CD4-positive, alpha-beta T cell treated with Interleukin-6 at 100 ng/mL for 8 hours (primary cell): ENCODE measurements at regions not wholly inside any gene's neighbourhood (a gene's known extent, or its start where the extent isn't known, plus 50 kb on each side); places are given as distances from the start of the nearest gene placed in this dataset.
"Not testable (repeated sequence)": the region's sequence is repeated elsewhere in the genome, so short reads cannot be mapped to it uniquely, and the experiment has no call there.

Source experiments
- DNase-seq: peaks from one replicate; pipeline ENCODE4 v3.0.0-alpha.2; 2020; ENCODE audit warnings: mixed read lengths, low spot score

GRCh38 chr13:76286178-76286577 lies 600.0 kb downstream of the KCTD12 start:
- DNase-seq: no peak

- no peak for DNase-seq
Measured at GRCh38 chr13:76285463-76285862, 600.7 kb downstream of the KCTD12 start.

GRCh38 chr13:76279766-76280165 lies 606.4 kb downstream of the KCTD12 start:
- not testable (repeated sequence) for DNase-seq

GRCh38 chr13:76271728-76272232 lies 614.4 kb downstream of the KCTD12 start:
- DNase-seq: no peak

- not testable (repeated sequence) for DNase-seq
Measured at GRCh38 chr13:76268307-76268706, 617.9 kb downstream of the KCTD12 start.

GRCh38 chr13:76267216-76267615 lies 619.0 kb downstream of the KCTD12 start:
- no peak for DNase-seq

GRCh38 chr13:76266561-76266960 lies 619.6 kb downstream of the KCTD12 start:
- DNase-seq: no peak

- no peak for DNase-seq
Measured at GRCh38 chr13:76250211-76250610, 614.1 kb downstream of the LMO7 start.

- no peak for DNase-seq
Measured at GRCh38 chr13:76245920-76246319, 609.8 kb downstream of the LMO7 start.

- no peak for DNase-seq
Measured at GRCh38 chr13:76245211-76245610, 609.1 kb downstream of the LMO7 start.

- not testable (repeated sequence) for DNase-seq
Measured at GRCh38 chr13:76243120-76243519, 607.0 kb downstream of the LMO7 start.

- DNase-seq: no peak
Measured at GRCh38 chr13:76239031-76239680, 603.0 kb downstream of the LMO7 start.

GRCh38 chr13:76231522-76232167 lies 595.5 kb downstream of the LMO7 start:
- no peak for DNase-seq

GRCh38 chr13:76229281-76229680 lies 593.2 kb downstream of the LMO7 start:
- no peak for DNase-seq

- DNase-seq: no peak
Measured at GRCh38 chr13:76226941-76227340, 590.8 kb downstream of the LMO7 start.

- DNase-seq: no peak
Measured at GRCh38 chr13:76225815-76226489, 589.8 kb downstream of the LMO7 start.

- no peak for DNase-seq
Measured at GRCh38 chr13:76223999-76224398, 587.9 kb downstream of the LMO7 start.

- DNase-seq: no peak
Measured at GRCh38 chr13:76223565-76223964, 587.4 kb downstream of the LMO7 start.

GRCh38 chr13:76222511-76222910 lies 586.4 kb downstream of the LMO7 start:
- no peak for DNase-seq

GRCh38 chr13:76216729-76217128 lies 580.6 kb downstream of the LMO7 start:
- DNase-seq: no peak

GRCh38 chr13:76214001-76214400 lies 577.9 kb downstream of the LMO7 start:
- DNase-seq: no peak

- DNase-seq: no peak
Measured at GRCh38 chr13:76213423-76213904, 577.3 kb downstream of the LMO7 start.

GRCh38 chr13:76210262-76210661 lies 574.1 kb downstream of the LMO7 start:
- DNase-seq: no peak
